ENCODE measurements at regions not wholly inside any gene's neighbourhood (a gene's known extent, or its start where the extent isn't known, plus 50 kb on each side); places are given as distances from the start of the nearest gene placed in this dataset.

- Histone ChIP-seq H3K27ac (no peak overlapping the region), H3K36me3 (no peaks in the 10 kb centered on the region), H3K4me3 (replicated peaks in 1 of 3) (no peak overlapping the region), H3K4me1 (no peaks in the 10 kb centered on the region), H3K27me3 (no peaks in the 10 kb centered on the region), H3K9me3 (no peaks in the 10 kb centered on the region)
- 64% methylated on average over 11 of the region's 11 CpGs for WGBS, 2 donors
- DNase-seq: no peak
- intact Hi-C loops (cut with DNase I): no loop called here
- TF ChIP-seq POLR2A (IDR thresholded peaks at IDR 0.05): no peak
- TF ChIP-seq CTCF (IDR thresholded peaks at IDR 0.05): no peak
Measured at GRCh38 chr2:19787134-19787533, 114.6 kb downstream of the TTC32 start.

GRCh38 chr2:19786408-19787058 lies 115.2 kb downstream of the TTC32 start:
- WGBS, 2 donors: 72 to 75% methylated on average over 5 of the region's 5 CpGs

GRCh38 chr2:19785867-19786266 lies 115.9 kb downstream of the TTC32 start:
- no peak overlapping the region for H3K4me3 ChIP-seq (replicated peaks in 1 of 3)
- DNase-seq: no peak
- intact Hi-C loops (cut with DNase I): no loop called here
- H3K36me3 ChIP-seq: no peaks in the 10 kb centered on the region
- H3K27ac ChIP-seq: no peak overlapping the region
- 90 to 91% methylated on average over 4 of the region's 4 CpGs for WGBS, 2 donors
- H3K27me3 ChIP-seq: no peaks in the 10 kb centered on the region
- no peaks in the 10 kb centered on the region for H3K4me1 ChIP-seq
- no peaks in the 10 kb centered on the region for H3K9me3 ChIP-seq
- TF ChIP-seq CTCF (IDR thresholded peaks at IDR 0.05) (no peak), POLR2A (IDR thresholded peaks at IDR 0.05) (no peak)

More at GRCh38 chr2:19786408-19787058, 115.2 kb downstream of the TTC32 start:
- DNase-seq: peak; percentile 12 to 17
- no peaks in the 10 kb centered on the region for H3K4me1 ChIP-seq
- no peaks in the 10 kb centered on the region for H3K9me3 ChIP-seq
- no peaks in the 10 kb centered on the region for H3K27me3 ChIP-seq
- no peak overlapping the region for H3K27ac ChIP-seq
- no peak overlapping the region for H3K4me3 ChIP-seq (replicated peaks in 1 of 3)
- no peak for TF ChIP-seq POLR2A (IDR thresholded peaks at IDR 0.05)
- no peak for TF ChIP-seq CTCF (IDR thresholded peaks at IDR 0.05)
- H3K36me3 ChIP-seq: no peaks in the 10 kb centered on the region
- intact Hi-C loops (cut with DNase I): no loop called here

- Histone ChIP-seq H3K4me3 (replicated peaks in 1 of 3) (no peak overlapping the region), H3K36me3 (no peaks in the 10 kb centered on the region), H3K4me1 (no peaks in the 10 kb centered on the region), H3K27me3 (no peaks in the 10 kb centered on the region), H3K9me3 (no peaks in the 10 kb centered on the region), H3K27ac (no peak overlapping the region)
- intact Hi-C loops (cut with DNase I): no loop called here
- 86 to 92% methylated on average over 7 of the region's 7 CpGs for WGBS, 2 donors
- TF ChIP-seq CTCF (IDR thresholded peaks at IDR 0.05): no peak
- no peak for TF ChIP-seq POLR2A (IDR thresholded peaks at IDR 0.05)
- DNase-seq: no peak
Measured at GRCh38 chr2:19785447-19785846, 116.3 kb downstream of the TTC32 start.

GRCh38 chr2:19784456-19784855 lies 117.3 kb downstream of the TTC32 start:
- no peaks in the 10 kb centered on the region for H3K9me3 ChIP-seq
- TF ChIP-seq POLR2A (IDR thresholded peaks at IDR 0.05) (no peak), CTCF (IDR thresholded peaks at IDR 0.05) (no peak)
- no peak overlapping the region for H3K4me3 ChIP-seq (replicated peaks in 1 of 3)
- 94 to 98% methylated on average over 5 of the region's 5 CpGs for whole genome bisulfite sequencing, 2 donors
- no peaks in the 10 kb centered on the region for H3K4me1 ChIP-seq
- H3K27me3 ChIP-seq: no peaks in the 10 kb centered on the region
- no peak overlapping the region for H3K27ac ChIP-seq
- intact Hi-C loops (cut with DNase I): no loop called here
- no peaks in the 10 kb centered on the region for H3K36me3 ChIP-seq
- no peak for DNase-seq
